GM18861 (cell line): ENCODE measurements at regions not wholly inside any gene's neighbourhood (a gene's known extent, or its start where the extent isn't known, plus 50 kb on each side); places are given as distances from the start of the nearest gene placed in this dataset.
"Not testable (repeated sequence)": the region's sequence is repeated elsewhere in the genome, so short reads cannot be mapped to it uniquely, and the experiment has no call there.

ENCODE experiments used
- ATAC-seq: cut with Tn5 transposase; IDR thresholded peaks from one replicate; pipeline ENCODE4 v1.9.1; 2021; ENCODE audit not compliant: unreplicated experiment

DNA sequence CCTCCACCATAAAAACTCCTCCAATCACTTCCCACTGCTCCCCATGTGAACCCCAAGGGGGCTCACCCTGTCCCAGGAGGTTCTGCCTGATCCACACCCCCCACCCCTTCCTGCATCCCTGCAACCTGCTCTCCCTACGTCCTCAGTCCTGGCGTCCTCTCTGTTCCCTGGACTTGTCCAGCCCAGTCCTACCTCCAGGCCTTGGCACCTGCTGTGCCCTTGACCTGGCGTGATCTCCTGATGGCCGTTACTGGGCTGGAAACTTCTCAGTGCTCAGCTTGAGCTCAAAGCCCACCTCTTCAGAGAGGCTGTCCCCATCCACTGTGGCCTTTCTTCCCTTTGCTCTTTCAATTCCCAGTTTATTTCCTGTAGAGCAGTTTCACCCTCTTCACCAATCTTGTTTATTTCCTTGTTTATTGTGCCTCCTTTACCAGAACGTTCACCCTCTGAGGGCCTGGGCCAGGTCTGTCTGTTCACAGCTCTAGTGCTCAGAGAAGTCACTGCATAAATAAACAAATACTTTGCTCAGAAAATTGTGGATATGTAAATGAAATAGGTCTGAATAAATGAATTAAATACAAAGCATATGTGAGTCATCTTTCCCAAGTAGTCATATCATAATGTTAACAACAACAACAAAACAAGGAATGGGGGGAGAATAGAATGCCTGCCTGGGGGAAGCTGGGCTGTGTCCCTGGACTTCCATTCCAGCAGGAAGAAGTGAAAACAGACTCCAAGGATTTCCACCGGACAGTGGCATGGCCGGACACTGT is 175.7 kb upstream of the SULF2 start:
- no peak for ATAC-seq

DNA sequence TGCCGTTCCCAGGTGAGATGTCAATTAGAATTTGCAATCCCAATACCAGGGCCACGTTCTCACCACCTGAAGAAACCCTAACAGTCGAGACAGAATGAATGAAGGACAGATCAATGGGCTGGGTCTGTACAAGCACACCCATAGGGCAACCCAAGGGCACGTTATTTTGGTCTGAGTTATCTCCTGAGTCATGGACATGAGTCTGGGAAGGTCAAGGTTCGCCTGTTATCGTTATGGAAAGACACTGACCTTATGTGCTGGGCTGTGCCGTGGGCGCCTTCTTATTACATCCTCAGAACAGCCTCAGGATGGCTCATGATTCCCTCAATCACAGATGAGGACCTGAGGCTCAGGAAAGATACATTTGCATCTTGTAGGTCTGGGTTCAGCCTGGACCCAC is 175.0 kb upstream of the SULF2 start:
- ATAC-seq, result no peak

DNA sequence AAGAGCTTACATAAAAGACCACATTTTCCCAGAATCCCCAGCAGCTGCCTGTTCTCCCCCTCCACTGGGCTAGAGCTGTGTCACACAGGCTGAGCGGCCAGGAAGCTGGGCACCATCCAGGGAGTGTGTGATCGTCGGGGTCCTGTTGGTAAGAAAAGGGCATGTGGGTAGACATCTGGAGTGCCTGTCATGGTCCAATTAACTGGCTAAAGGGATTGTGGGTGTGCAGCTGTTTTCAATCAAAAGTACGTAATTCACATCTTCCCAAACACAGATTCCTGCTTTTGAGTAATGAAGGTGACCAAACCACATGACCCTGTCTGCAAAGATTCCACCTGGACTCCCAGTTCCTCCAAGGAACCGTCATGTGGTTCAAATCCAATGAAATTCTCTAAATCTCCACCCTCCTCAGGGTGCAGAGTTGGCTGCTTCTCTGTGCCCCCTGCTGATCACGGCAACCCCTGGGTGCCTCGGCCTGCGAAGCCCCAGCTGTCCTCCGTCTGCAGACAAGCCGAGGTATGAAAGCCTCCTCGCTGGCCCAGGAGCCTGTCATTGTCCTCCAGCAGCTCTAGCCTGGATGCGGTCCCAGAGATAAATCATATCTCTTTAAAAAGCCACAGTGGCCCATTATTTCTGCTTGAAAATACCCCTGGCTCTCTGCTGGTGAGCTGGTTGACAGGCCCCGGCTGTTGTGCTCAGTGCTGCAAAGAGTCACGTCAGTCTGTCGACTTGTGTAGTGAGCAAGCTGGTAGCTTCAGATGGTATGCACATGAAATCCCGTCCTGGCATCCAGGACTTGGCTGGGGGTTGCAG is 172.9 kb upstream of the SULF2 start:
- not testable (repeated sequence) for ATAC-seq

DNA sequence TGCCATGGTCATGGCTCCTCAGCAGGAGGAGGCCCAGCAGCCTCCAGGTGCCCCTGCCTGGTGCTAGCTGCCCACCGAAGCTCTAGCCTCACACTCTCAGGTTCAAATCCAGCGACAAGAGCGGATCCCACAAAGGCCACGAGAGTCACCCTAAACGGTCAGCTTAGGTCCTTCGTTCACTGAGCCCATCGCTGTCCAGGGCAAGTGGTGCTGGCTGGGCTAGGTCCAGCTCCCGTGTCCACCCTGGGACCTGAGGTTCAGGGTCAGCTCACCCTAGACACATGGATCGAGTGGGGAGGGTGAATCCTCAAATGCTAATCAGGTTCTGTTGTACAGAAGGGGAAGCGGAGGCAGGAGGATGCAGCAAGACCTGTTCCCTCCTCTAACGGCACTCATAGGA is 171.9 kb upstream of the SULF2 start:
- no peak for ATAC-seq

DNA sequence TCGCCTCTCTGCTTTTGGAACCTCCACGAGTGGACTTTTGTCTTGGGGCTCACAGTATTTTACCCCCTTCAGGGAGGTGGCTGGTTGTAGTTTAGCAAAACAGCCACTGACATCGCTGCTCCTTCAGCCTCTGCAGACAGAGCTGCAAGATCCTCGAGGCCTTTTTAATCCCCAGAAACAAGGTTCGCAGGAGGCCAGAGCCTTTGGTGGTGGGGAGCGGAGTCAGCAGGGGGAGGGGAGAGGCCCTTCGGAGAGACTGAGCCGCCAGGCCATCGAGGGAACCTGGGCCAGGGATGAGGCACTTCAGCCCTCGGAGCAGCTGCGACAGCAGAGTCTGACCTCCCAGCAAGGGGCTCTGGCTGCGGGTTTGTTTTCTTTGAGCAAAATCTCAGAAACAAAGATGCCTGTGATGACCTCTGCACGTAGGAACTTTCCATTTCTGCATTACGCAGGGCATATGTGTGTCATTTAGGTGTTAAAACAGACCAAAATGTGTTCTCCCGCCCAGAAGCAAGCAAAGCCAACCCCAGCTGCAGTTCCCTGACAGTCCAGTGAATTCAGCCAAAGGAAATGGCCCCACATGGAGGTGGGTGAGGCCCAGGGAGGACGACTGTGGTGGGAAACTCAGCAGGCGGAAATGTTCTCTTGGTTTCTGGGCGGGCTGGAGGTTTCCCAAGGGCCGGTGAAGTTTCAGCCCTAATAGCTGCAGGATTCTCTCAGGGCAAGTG is 171.2 kb upstream of the SULF2 start:
- no peak for ATAC-seq

DNA sequence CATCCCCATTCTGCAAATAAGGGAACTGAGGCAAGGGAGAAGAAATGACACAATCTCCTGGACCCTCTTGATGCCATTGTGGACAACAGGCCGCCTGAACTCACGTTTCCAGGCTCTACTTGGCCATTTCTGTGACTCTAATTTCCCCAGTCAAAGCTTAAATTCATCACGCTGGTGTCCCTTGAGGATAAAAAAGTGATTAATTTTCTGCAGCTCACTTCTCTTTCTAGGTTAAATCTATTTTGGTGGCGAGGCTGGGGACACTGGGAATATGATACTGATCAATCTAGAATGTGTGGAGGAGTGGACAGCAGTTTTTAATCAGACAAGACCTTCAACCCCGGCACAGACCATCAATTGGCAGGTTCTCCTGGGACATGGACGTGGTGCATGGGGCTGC is 168.2 kb upstream of the SULF2 start:
- no peak for ATAC-seq

DNA sequence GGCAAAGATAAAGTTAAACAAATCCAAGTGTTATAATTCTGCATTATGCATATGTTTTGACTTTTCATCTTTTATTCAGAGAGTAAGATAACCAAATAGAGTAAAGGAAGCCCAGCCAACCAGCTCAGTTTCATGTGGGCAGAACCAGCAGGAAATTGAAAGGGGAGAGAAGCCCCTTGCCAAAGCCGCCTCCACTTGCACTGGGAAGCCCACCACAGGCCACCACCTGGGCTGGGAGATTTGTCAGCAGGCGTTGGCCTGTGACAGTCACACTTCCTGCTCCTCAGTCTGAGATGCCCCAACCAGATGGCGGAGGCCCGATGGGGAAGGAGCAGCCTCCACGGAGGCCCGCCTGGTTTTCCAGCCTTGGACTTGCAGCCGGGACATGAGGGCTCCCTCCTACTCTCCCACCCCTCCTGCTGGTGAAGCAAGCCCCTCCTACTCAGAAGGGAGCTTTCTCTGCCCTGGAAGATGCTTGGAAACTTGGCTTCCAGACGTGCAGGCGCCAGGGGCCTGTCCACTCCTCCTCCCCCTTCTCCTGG is 166.8 kb upstream of the SULF2 start:
- ATAC-seq, result no peak

DNA sequence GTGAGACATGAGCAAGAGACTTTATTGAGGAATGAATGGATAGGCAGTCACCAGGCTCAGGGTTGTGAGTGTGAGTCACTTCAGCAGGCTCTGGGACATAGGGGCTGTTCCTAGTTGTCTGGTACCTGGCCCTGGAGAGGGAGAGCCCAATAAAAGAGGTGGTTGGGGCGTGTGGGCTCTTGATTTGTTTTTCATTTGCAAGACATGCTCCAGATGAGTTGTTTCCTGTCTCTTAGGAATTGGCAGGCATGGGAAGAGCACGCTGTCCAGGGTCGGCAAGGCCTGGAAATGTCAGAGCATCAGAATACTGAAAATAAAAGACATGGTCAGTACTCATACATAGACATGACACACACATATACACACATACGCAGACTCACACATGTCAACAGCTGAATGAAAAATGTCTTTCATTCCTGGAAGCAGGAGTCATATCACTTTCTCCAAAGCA is 166.3 kb upstream of the SULF2 start:
- no peak for ATAC-seq

DNA sequence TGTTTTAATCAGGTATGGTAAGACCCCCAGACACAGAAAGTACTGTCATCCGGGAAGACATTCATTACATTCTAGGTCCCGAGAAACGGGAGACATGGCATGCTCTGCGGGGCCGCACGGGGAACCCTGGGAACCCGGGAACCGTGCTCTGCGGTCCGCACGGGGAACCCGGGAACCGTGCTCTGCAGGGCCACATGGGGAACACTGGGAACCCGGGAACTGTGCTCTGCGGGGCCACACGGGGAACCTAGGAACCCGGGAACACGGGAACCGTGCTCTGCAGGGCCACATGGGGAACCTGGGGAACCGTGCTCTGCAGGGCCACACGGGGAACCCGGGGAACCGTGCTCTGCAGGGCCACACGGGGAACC is 165.6 kb upstream of the SULF2 start:
- no peak for ATAC-seq

DNA sequence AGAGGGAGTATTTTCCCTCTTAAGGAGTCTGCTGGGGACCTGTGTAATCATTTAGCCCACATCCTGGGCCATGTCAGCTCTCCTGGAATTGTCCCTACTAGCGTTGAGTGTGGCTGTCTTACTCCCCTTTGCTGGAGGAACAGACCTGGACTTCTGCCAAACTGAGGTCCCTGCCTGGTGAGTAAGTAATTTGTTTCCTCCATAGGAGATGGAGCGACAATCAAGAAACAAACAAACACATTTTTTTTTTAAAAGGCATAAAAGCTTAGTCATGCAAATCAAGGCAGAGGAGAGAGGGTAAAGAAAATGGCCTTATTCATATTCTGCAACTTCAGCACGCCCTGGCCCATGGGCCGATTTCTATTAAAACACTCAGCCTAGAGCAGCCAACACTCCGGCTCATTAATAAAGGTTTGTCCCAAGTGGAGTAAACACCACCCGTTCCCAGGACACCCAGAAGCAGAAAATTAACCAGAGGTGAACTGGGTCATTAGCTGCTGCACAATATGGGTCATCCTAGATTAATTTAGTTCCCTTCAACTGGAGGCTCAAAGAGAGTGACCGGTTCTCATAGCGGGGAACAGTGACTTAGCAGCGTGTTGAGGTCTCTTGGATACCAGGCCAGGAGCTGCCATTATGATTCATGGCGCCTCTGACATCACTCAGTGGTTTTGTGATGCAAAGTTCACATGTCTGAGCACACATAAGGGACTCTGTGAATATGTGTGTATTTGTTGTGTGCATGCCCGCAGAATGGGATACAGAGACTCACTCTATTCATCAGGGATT is 165.0 kb upstream of the SULF2 start:
- ATAC-seq, result no peak

DNA sequence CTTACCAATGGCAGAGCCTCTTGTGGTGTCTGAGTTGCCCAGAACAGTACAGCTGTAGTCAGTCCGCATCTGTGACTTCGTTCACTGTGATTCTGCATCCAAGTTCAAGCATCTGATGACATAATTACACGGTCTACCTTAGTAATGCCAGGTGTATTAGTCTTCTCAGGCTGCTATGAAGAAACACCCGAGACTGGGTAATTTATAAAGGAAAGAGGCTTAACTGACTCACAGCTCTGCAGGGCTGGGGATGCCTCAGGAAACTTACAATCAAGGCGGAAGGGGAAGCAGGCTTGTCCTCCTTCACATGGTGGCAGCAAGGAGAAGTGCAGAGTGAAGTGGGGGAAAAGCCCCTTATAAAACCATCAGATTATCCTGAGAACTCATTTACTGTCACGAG is 163.9 kb upstream of the SULF2 start:
- ATAC-seq, result no peak

DNA sequence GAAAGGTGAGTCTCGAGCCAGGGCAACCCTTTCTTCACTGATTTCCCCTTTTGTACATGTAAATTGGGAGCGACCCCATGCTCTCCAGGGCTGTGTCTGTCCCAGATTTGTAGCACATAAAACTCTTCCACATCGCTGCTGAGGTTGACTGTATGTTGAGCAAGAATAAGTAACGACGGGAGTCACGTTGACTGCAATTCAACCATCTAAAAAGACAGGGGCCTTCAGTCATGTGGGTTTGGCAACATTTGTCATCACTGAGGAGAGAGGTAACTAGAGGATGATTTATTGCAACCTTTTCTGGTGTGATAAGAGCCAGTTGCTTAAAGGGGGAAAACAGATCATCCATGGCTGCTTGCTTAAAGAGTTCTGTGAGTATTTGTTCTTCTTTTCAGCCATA is 159.4 kb upstream of the SULF2 start:
- ATAC-seq, result no peak

DNA sequence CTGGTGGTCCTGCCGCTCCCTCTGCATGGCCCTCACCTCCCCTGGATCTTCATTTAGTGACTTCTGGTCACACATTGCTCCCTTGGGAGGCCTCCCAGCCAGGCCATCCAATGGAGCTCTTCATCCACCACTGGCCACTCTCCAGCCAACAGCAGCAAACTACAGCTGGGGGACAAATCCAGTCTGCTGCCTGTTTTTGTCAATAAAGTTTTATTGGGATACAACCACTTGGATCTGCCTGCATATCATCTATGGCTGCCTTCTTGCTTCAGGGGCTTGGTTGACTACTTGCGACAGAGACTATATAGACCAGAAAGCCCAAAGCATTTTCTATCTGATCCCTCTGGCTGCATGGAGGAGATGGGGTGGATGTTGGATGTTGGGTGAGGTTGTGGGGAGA is 156.6 kb upstream of the SULF2 start:
- ATAC-seq, result no peak

DNA sequence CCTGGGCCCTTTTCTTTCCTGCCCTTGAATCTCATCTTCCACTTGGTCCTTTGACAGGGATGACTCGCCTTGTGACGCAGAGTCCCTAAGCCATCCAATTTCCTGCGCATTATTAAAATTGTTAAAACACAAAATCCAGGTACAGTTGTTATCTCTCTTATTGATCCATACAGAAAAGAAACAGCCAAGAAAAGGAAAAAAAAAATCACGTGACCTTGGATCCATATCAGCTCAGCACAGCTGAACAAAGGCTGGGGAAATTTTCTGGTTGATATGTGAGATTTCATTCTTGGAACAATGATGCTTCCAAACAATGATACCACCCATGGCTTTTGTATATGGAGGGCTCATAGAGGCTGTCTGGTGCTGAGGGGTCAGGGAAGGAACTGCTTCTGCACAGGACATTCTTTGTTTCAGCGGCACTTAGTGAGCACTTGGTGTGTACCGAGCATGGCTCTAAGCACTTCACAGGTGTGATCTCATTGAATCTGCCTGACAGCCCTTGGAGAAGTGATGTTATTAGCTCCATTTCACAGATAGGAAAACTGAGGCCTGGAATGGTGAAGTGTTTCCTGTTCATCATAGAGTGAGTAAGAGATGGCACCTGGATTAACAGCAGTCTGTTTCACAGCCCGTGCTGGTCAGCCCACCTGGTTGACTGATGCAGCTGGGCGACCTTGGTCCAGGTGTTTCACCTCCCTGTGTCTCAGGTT is 155.0 kb upstream of the SULF2 start:
- no peak for ATAC-seq

DNA sequence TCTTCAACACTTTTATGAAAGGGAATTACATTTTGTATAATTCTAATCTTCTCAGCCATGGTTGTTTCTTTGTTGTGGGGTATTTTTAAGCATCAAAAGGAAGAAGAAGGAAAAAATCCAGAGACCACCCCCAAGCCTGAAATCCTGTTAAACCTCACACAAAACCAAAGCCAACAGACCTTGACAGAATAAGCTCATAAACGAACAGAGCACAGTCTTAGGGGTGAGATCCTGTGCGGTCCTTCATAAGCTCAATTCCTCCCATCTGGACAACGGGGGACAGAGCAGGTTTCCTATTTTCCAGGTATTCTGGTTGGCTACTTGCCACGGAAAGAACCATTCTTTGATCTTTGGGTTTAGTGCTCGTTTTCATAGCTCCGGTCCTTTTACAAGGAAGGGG is 151.3 kb upstream of the SULF2 start:
- ATAC-seq, result no peak

DNA sequence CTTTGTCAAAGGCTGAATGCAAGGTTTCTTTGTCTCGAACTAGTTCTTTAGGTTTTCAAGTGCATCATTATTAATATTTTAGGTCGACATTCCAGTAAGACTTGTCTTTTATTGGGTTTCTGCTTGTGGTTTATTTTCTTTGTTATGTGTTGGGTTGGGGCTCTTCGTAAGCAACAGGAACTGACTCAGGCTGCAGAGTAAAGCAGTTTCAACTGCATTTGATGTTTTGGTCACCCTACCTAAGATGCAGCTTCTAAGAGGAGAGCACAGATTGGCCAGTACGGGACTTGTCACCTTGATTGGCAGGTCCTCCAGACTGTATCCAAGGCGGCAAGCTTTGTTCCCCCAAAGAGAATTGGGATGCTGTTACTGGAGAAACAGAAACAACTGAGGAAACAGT is 149.5 kb upstream of the SULF2 start:
- no peak for ATAC-seq

DNA sequence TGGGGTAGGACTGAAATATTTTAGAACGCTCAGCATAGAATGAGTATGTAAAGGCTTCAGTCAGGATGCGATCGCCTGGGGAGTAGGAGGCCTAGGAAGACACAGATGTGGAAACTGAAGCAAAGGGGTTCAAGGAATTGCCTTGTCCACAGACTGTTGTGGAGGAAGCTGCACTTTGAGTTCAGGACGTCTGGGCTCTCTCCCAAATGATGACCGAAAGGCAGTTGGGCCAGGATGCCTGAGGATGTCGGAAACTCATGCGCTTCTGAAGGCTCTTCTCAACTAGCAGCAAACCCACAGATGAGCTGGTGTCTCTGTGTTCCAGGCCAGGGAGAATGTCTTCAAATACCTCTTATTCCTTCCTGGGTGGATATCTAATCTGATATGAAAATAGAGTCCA is 146.2 kb upstream of the SULF2 start:
- ATAC-seq, result no peak

DNA sequence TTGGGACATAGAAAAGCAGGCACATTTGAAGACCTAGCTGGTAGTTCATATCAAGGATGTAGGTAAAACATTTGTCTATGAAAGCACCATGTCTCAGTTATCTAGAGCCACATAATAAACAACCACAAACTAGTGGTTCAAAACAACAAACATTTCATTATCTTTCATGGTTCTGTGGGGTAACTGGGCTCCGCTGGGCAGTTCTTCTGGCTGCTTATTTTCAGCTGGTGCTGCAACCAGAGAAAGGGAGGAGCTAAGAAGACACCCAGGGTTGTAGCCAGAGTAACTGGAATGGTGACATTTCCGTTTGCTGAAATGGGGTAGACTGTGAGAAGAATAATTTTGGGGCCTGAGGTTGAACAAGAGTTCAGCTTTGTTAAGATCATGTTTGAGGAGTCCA is 145.7 kb upstream of the SULF2 start:
- no peak for ATAC-seq

DNA sequence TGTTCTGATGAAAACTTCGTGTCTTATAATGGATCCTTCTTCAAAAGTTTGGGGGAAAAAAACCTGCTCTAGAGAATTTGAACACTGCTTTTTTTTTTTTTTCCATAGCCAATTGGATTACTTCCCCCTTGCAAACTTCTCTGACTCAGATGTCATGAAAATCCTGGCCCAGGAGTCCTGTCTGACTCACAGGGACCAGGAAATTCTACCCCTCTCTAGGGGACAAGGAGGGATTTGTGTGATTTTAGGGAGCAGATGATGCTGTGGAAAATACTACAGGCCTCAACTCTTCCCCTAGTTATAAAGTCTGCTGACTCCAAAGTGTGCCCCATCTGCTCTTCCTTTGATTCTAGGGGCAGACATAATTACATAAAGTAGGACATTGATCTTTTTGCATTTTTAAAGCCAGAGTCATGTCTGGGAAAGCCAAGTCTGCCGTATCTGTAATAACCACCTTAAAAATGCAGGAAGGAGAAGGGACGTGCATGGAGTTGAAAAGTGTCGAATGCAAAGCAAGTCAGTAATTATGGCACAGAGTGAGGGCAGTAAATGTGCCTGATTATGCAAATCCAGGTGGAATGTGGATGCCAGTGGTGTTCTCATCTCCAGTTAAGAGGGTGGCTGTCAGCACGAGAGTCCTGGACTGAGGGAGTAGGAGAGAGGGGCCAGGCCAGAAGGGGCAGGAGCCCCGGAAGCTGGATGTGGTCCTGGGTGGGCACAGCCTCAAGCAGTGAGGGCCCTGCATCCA is 144.3 kb upstream of the SULF2 start:
- no peak for ATAC-seq
